ENCODE measurements at regions not wholly inside any gene's neighbourhood (a gene's known extent, or its start where the extent isn't known, plus 50 kb on each side); places are given as distances from the start of the nearest gene placed in this dataset.

GRCh38 chr15:70486451-70487386 is 276.6 kb downstream of the UACA start:
- Histone ChIP-seq H2BK120ac (replicated peaks; ENCODE audit: low read depth, low read length) (no peak overlapping the region), H3K18ac (ENCODE audit: extremely low read depth, low read length) (no peak overlapping the region), H3K27ac (ENCODE audit: low read depth, low read length) (no peak overlapping the region), H3K23me2 (ENCODE audit: low read depth, low read length) (no peaks in the 10 kb centered on the region), H3K9ac (replicated peaks in 1 of 4; ENCODE audit: extremely low read depth in 1 of 4, low read depth in 3 of 4, low read length in 3 of 4) (no peak overlapping the region), H2AK5ac (ENCODE audit: low read depth, low read length) (no peak overlapping the region), H3K14ac (ENCODE audit: insufficient read length) (no peak overlapping the region), H3K4me1 (replicated peaks in 1 of 4; ENCODE audit: control insufficient read depth in 3 of 4, insufficient read depth in 4 of 4, low read length in 3 of 4) (no peaks in the 10 kb centered on the region), H2BK5ac (ENCODE audit: low read depth, low read length) (no peak overlapping the region), H3K36me3 (ENCODE audit: control insufficient read depth in 2 of 4, insufficient read depth in 4 of 4, low read length in 3 of 4) (no peaks in the 10 kb centered on the region), H2BK20ac (ENCODE audit: low read length) (no peak overlapping the region), H3K4me2 (ENCODE audit: insufficient read depth in 1 of 2, low read depth in 2 of 2, low read length in 2 of 2) (no peak overlapping the region), H4K8ac (ENCODE audit: extremely low read depth, insufficient read depth, low read length) (no peak overlapping the region), H3K27me3 (replicated peaks in 1 of 4; ENCODE audit: control insufficient read depth in 3 of 4, extremely low read depth in 1 of 4, insufficient read depth in 3 of 4, low read length in 3 of 4) (no peaks in the 10 kb centered on the region), H4K20me1 (replicated peaks in 1 of 2; ENCODE audit: control insufficient read depth in 1 of 2, insufficient read depth in 2 of 2, low read length in 2 of 2) (no peaks in the 10 kb centered on the region), H3K9me3 (ENCODE audit: insufficient read depth in 2 of 2, low read depth in 1 of 2, low read length in 1 of 2) (no peaks in the 10 kb centered on the region), H3K4ac (replicated peaks; ENCODE audit: insufficient read length, low read depth, low read length) (no peak overlapping the region), H3K79me1 (ENCODE audit: low read depth, low read length) (no peaks in the 10 kb centered on the region), H4K91ac (replicated peaks; ENCODE audit: insufficient read length, low read length) (no peak overlapping the region), H3K23ac (ENCODE audit: insufficient read length) (no peak overlapping the region), H2AFZ (ENCODE audit: low read length) (no peak overlapping the region), H3K4me3 (ENCODE audit: extremely low read depth in 1 of 4, insufficient read depth in 2 of 4, low read depth in 3 of 4, low read length in 4 of 4) (no peak overlapping the region), H3K79me2 (ENCODE audit: control insufficient read depth in 1 of 2, insufficient read depth in 2 of 2, low read length in 2 of 2) (no peaks in the 10 kb centered on the region), H4K5ac (ENCODE audit: insufficient read length, low read depth, low read length) (no peak overlapping the region), H2BK15ac (ENCODE audit: low read length) (no peak overlapping the region), H2BK12ac (ENCODE audit: low read depth, low read length) (no peak overlapping the region), H3K56ac (replicated peaks; ENCODE audit: insufficient read length, low read depth, low read length) (no peak overlapping the region)
- TF ChIP-seq SIN3A (conservative IDR thresholded peaks at IDR 0.05 in 1 of 2, IDR thresholded peaks at IDR 0.05 in 1 of 2; ENCODE audit: low read depth in 1 of 2, low read length in 2 of 2), result no peak
- no peak for TF ChIP-seq SUZ12 (IDR thresholded peaks at IDR 0.05; ENCODE audit: low read length)
- no peak for TF ChIP-seq EGR1 (IDR thresholded peaks at IDR 0.05; ENCODE audit: borderline replicate concordance, low read depth, low read length)
- no peak for TF ChIP-seq SRF (IDR thresholded peaks at IDR 0.05; ENCODE audit: low read depth, low read length)
- no peak for TF ChIP-seq CHD1 (IDR thresholded peaks at IDR 0.05; ENCODE audit: low read depth, low read length)
- CTCF ChIA-PET (ENCODE audit: partially characterized antibody), result interaction anchor here (0.6 to 5.1 kb wide), 27 partner anchors 9 to 1012 kb away, joined by 3 to 65 read pairs (median 4); no protein-coding TSS in a partner anchor
- POLR2A ChIA-PET (ENCODE audit: partially characterized antibody), result interaction anchor here (1.2 kb wide), 1 partner anchor 389 kb away, joined by 3 read pairs; the partner anchor contains the start of gene TLE3
- no peak for FAIRE-seq
- no peak for DNase-seq (ENCODE audit: low read depth in 1 of 2, low spot score in 2 of 2)
- 83% methylated on average over 17 of the region's 17 CpGs; no CpG with 5 or more reads in 1 of the 2 experiments for WGBS, 2 experiments (ENCODE audit: extremely low coverage in 1 of 2, insufficient coverage in 1 of 2, insufficient read length in 1 of 2, insufficient replicate concordance in 2 of 2, low coverage in 1 of 2, low lambda C conversion rate in 2 of 2, missing lambda C conversion rate in 1 of 2)

All from H1 (cell line).